HepG2 (cell line): ENCODE measurements at regions not wholly inside any gene's neighbourhood (a gene's known extent, or its start where the extent isn't known, plus 50 kb on each side); places are given as distances from the start of the nearest gene placed in this dataset.

Experiments
- HDAC1 ChIP-seq: sonication (generic); formaldehyde crosslinking; IDR thresholded peaks from 2 replicates; pipeline ENCODE4 v1.5.1; 2020; ENCODE audit warnings: mild to moderate bottlenecking, missing genetic modification reagents
- HMGA1 ChIP-seq: sonication (generic); formaldehyde crosslinking; conservative IDR thresholded peaks from 2 replicates; pipeline ENCODE4 v1.4.0; 2020; ENCODE audit warnings: missing genetic modification reagents
- HOXA9 ChIP-seq: sonication (generic); formaldehyde crosslinking; IDR thresholded peaks from 2 replicates; pipeline ENCODE4 v1.8.1; 2022; ENCODE audit warnings: missing genetic modification reagents, mild to moderate bottlenecking, moderate library complexity, borderline replicate concordance
- NR2F6 ChIP-seq, 2 experiments: IDR thresholded peaks; 2 replicates each; pipeline ENCODE4 v1.6.1; 2016; ENCODE audit warnings: antibody characterized with exemption in 1 of 2, mild to moderate bottlenecking in 1 of 2
- PRDM10 ChIP-seq: sonication (generic); formaldehyde crosslinking; IDR thresholded peaks from 2 replicates; pipeline ENCODE4 v1.4.0; 2020; ENCODE audit warnings: low read depth, missing genetic modification reagents
- RXRB ChIP-seq: IDR thresholded peaks from 2 replicates; pipeline ENCODE4 v1.6.1; 2016; ENCODE audit warnings: borderline replicate concordance, missing genetic modification reagents, missing compliant biosample characterization
- SMARCC2 ChIP-seq: fragments of 450-650 bp; IDR thresholded peaks from 2 replicates; pipeline ENCODE4 v1.6.1; 2017; ENCODE audit warnings: antibody characterized with exemption, mild to moderate bottlenecking
- SNRNP70 ChIP-seq: fragments of 200-400 bp; formaldehyde crosslinking; IDR thresholded peaks from 2 replicates; pipeline ENCODE4 v1.6.1; 2017; ENCODE audit warnings: mild to moderate bottlenecking, low read depth, low read length, moderate library complexity
- SYNCRIP ChIP-seq: fragments of 200-400 bp; formaldehyde crosslinking; IDR thresholded peaks from 2 replicates; pipeline ENCODE4 v1.6.1; 2018; ENCODE audit warnings: mild to moderate bottlenecking, low read depth, low read length; ENCODE audit not compliant: insufficient read depth
- ZMYM2 ChIP-seq: sonication (generic); formaldehyde crosslinking; IDR thresholded peaks from 2 replicates; pipeline ENCODE4 v1.8.0; 2022; ENCODE audit warnings: mild to moderate bottlenecking, missing genetic modification reagents
- ZNF180 ChIP-seq: sonication (generic); formaldehyde crosslinking; IDR thresholded peaks from 2 replicates; pipeline ENCODE4 v1.4.0; 2020; ENCODE audit warnings: low read depth, missing genetic modification reagents, borderline replicate concordance
- ZNF3 ChIP-seq: IDR thresholded peaks from 2 replicates; pipeline ENCODE4 v1.7.0; 2017; ENCODE audit warnings: inconsistent platforms
- ZNF407 ChIP-seq: sonication (generic); formaldehyde crosslinking; IDR thresholded peaks from one replicate; pipeline ENCODE4 v1.5.1; 2020; ENCODE audit warnings: mild to moderate bottlenecking, missing genetic modification reagents; ENCODE audit errors: not compliant biosample characterization
- ZNF607 ChIP-seq: sonication (generic); formaldehyde crosslinking; IDR thresholded peaks from 2 replicates; pipeline ENCODE4 v1.5.1; 2020; ENCODE audit warnings: missing genetic modification reagents, mild to moderate bottlenecking, borderline replicate concordance
- ZNF652 ChIP-seq: IDR thresholded peaks from 2 replicates; pipeline ENCODE4 v1.6.1; 2016; ENCODE audit warnings: low read depth, borderline replicate concordance
- ZNF790 ChIP-seq: sonication (generic); formaldehyde crosslinking; IDR thresholded peaks from 2 replicates; pipeline ENCODE4 v1.8.0; 2022; ENCODE audit warnings: missing genetic modification reagents, mild to moderate bottlenecking, borderline replicate concordance
- ZNF841 ChIP-seq: sonication (generic); formaldehyde crosslinking; IDR thresholded peaks from 2 replicates; pipeline ENCODE4 v1.8.1; 2023; ENCODE audit warnings: missing genetic modification reagents, borderline replicate concordance
- TF ChIP-seq, protein P1 (sequence below): sonication (generic); formaldehyde crosslinking; IDR thresholded peaks from 2 replicates; pipeline ENCODE4 v1.5.0; 2020; ENCODE audit warnings: missing genetic modification reagents

DNA sequence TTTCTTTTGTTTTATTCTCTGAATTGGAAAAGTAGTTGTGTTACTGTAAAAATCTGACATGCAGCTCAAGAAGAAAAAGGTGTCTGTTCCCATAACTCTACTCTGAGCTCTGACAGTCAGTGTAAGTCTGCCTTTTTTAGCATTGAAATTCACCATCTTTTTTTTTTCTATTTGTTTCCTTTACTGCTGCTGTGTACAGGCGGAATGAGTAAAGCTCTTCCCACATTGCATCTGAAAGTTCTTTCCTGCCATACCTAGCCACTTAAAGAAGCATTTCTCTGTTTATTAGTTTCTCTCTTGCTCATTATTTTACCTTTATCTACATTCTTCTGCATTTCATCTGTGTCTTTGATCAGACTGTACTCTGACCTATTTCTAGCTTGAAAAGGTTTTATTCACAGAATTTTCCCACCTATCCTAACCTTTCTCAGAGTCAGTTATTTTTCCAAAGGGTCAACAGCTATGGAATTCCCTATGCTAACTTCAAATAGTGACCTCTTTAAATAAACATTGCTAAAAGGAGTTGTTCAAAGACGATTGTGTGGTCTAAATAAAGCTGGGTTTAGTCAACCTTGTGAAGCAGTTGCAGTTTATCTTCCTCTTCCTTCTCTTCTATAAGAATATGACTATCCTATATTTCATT is 1303.1 kb upstream of the ZEB2 start (continued):
- TF ChIP-seq NR2F6 (IDR thresholded peaks at IDR 0.05), result peak; percentile 99
- peak; percentile 96 for TF ChIP-seq NR2F6 (CRISPR knock-in tag; IDR thresholded peaks at IDR 0.05)
- TF ChIP-seq ZNF407 (CRISPR knock-in tag), result no peak
- peak; percentile 81 for TF ChIP-seq SMARCC2
- no peak for TF ChIP-seq SYNCRIP
- no peak for TF ChIP-seq ZNF841
- TF ChIP-seq SNRNP70, result no peak
- no peak for TF ChIP-seq ZNF180 (CRISPR knock-in tag)
- no peak; the same call in 1 of the 2 replicates for TF ChIP-seq ZNF652 (CRISPR knock-in tag)
- TF ChIP-seq PRDM10, result no peak
- TF ChIP-seq RXRB (CRISPR knock-in tag), result peak; percentile 95
- TF ChIP-seq HMGA1 (CRISPR knock-in tag), result no peak
- no peak for TF ChIP-seq ZNF3 (CRISPR knock-in tag)
- no peak for TF ChIP-seq HDAC1
- no peak for TF ChIP-seq ZNF790 (CRISPR knock-in tag)
- no peak for TF ChIP-seq HOXA9 (CRISPR knock-in tag)
- TF ChIP-seq ZNF607 (CRISPR knock-in tag), result no peak
- TF ChIP-seq, protein P1, sequence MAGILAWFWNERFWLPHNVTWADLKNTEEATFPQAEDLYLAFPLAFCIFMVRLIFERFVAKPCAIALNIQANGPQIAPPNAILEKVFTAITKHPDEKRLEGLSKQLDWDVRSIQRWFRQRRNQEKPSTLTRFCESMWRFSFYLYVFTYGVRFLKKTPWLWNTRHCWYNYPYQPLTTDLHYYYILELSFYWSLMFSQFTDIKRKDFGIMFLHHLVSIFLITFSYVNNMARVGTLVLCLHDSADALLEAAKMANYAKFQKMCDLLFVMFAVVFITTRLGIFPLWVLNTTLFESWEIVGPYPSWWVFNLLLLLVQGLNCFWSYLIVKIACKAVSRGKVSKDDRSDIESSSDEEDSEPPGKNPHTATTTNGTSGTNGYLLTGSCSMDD (CRISPR knock-in tag), result no peak
- peak; percentile 41; the same call in 1 of the 2 replicates for TF ChIP-seq ZMYM2 (CRISPR knock-in tag)
